ENCODE measurements at regions not wholly inside any gene's neighbourhood (a gene's known extent, or its start where the extent isn't known, plus 50 kb on each side); places are given as distances from the start of the nearest gene placed in this dataset.

DNA sequence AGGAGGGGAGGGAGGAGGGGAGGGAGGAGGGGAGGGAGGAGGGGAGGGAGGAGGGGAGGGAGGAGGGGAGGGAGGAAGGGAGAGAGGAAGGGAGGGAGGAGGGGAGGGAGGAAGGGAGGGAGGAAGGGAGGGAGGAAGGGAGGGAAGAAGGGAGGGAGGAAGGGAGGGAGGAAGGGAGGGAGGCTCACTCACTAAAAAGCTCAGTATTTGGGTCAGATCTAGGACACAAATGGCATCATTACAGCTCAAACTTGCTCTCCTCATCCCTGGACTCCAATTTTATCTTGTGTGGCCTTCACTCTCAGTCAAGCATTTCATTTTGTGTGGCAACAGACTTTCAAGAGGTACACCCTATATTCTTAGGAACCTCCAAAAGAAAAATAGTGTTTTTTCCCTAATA is 435.4 kb downstream of the IRS1 start:
- DNase-seq = no peak

DNA sequence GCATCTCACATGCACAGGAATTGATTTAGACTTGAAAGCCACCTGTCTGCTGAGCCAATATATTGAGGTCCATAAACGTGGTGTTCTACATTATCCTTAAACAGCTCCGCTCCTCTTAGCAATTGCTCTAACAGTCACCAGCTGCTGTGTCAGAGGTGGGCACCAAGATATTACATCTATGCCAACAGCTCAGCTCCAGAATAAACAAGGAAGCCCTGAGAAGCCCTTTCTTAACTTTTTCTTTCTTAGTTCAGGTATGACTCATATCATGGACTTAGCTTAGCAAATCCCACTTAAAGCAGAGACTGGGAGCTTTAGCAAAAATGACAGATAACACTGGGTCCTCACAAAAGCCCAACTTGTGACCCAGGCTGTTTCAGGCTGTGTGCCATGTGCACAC is 436.6 kb downstream of the IRS1 start:
- no peak for DNase-seq

DNA sequence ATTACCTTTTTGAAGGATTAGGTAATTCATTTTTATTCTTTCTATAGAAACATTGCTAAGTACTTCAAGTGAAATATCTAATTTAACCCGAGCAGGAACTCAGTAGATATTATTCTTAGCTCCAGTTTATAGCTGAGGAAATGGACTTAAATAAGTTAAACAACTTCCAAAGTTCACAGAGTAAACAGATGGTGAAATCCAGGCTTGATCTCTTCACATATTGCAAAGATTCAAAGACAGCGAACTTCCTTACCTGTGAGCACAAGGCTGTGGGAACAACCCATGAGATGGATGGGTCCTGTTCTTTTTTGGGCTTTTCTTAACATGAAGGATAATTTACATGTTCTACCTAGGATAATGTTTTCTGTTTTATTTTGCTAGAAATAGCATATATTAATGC is 439.0 kb downstream of the IRS1 start:
- no peak for DNase-seq

- DNase-seq = no peak
Observed at GRCh38 chr2:226358688-226359087, 440.9 kb downstream of the IRS1 start.

DNA sequence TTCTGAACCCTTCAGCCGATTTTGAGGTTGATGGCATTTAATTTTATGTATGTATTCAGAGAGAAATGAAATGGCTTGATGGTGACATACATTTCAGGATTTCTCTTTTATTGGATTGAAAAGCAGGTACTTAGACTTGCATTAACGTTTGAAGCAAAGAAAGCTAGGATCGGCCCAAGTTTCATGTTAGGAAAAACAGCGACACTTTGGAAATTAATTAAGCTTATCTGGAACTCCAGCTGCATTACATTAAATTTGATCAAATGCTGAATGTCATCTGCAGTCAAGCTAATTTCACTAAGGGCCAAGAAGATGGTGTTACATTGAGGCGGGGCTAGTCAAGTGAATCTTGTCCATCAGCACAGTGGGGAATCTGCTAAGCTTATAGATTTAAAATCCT is 441.8 kb downstream of the IRS1 start:
- no peak for DNase-seq

DNA sequence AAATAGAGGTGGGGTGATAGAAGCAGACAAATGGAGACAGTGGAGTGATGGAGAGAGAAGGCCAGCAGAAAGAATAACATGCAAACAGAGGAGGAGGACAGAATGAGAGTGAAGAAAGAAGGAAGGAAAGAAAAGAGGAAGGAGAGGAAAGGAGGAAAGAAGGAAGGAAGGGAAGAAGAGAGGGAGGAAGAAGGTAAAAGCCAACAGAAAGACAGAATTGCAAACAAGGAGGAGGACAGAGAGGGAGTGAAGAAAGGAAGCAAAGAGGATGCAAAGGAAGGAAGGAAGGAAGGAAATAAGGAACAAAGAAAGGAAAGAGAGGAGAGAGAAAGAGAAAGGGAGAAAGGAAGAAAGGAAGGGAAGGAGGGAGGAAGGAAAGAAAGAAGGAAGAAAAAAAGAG is 444.0 kb downstream of the IRS1 start:
- DNase-seq = no peak

DNA sequence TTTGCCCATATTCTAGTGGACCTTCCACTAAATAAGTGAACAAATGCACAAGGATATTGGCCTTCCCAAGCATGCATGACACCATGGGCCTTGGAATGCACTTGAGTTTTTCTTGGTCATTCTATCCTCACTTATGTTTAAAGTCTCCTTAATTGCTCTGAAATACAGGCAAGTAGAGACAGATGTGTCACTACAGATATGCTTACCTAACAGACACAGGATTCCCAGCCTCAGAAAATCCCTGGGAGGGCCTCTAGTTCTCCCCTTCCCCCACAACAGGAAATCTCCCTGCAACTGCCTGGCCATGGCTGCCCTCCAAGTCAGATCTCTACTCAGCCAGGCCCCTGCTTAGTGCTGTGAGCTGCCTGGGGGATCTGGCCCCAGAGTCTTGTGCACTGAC is 445.2 kb downstream of the IRS1 start:
- DNase-seq = no peak

- DNase-seq = peak; percentile 95
Observed at GRCh38 chr2:226352941-226353560, 446.6 kb downstream of the IRS1 start.

GRCh38 chr2:226351711-226352110 is 447.9 kb downstream of the IRS1 start:
- no peak for DNase-seq

- no peak for DNase-seq
Observed at GRCh38 chr2:226339616-226340015, 460.0 kb downstream of the IRS1 start.

DNA sequence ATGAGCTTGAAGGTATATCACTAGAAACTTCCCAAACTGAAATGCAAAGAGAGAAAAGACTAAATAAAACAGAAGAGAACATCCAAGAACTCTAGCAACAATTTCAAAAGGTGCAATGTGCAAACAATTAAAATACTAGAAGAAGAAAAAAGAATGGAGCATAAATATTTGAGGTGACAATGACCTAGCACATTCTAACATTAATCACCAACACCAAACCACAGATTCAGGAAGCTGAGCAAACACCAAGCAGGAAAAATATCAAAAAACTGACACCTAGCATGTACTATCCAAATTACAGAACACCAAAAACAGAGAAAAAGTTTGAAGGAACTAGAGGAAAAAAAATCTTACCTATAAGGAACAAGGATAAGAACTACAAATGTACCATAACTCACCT is 460.8 kb downstream of the IRS1 start:
- DNase-seq = no peak

GRCh38 chr2:226337941-226338600 is 461.5 kb downstream of the IRS1 start:
- no peak for DNase-seq

- no peak for DNase-seq
Observed at GRCh38 chr2:226336283-226336682, 463.3 kb downstream of the IRS1 start.

DNA sequence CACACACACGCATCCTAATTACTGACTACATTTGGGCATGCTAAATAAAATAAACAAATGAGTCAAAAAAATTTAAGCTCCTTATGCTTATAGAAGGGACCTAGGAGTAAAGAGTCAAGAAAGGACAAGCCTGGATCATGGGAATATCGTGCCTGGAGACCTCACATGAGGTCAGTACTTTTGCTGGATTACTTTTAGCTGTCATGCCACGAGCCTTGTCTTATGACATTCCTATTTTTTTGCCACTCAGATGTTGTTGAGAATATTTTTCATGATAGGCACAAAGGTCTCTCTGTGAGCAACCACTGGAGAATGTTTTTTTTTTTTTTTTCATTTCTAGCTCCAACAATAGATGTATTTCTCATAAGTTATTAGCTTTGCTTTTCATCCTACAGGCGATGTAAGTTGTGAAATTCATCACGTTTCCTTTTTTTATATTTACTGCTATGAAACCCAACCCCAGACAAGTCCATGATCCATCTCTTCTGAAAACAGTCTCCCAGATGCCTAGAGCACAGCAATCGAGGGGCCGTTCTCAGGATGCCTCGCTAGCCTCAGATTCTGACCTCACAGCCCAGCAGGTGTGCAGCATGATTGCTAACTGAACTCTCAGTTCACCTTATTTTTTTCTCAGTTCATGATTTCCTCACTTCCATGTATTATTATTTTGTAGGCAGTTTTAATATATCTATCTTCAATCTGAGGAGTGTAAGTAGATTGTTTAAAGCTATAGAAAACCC is 464.5 kb downstream of the IRS1 start:
- DNase-seq = no peak

GRCh38 chr2:226333388-226333787 is 466.2 kb downstream of the IRS1 start:
- DNase-seq = no peak

DNA sequence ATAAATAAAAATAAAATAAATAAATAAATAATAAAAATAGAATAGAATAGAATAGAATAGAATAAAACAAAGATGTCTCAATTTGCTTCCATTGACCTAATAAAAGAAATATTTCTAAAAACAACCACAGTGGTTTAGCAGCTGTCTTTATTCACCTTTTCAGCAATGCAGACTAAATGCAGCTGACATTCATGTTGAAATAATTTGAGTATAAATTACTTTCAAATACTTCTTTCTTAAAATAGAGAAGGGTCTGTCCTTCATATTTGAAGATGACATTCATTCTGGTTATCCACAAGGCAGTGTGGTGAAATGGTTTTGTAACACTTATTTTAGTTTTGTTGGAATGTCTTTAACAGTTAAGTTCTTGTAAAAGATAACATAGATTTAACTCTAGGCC is 469.4 kb downstream of the IRS1 start:
- DNase-seq = no peak

GRCh38 chr2:226329180-226329579 is 470.4 kb downstream of the IRS1 start:
- no peak for DNase-seq

DNA sequence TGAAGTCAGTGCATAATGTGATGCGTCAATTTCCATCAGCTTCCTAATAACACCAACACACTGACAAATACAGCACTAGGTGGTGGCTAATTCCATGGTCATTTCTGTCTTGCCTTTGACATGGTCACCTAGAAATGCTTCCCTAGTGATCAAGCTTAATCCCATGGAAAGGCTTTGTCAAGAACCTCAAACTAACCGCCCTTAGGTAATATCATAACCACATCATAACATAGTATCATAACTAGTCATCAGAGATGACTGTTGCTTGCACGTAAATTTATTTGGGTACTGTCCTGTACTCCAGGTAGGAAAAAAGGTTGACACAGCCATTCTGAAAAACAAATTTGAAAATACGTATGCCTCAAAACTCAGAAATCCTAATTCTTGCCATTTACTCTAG is 471.8 kb downstream of the IRS1 start:
- DNase-seq = no peak

DNA sequence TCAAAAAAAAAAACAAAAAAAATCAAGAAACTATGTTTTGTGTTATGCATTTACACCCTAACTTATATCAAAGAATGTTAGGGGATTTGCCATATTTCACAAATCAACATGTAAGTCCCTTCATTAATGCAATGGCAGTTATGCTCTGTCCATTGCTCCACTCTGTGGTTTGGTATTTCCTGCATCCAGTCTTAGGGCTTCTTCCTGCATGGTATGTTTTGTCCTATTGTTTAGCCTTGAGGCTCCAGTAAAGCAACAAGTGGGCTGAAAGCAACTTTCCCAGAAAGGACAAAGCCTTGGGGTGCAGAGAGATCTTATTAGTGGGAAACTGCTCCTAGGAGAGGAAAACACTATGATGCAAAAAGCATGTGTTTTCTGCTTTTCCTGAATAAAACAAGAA is 474.1 kb downstream of the IRS1 start:
- DNase-seq = no peak

DNA sequence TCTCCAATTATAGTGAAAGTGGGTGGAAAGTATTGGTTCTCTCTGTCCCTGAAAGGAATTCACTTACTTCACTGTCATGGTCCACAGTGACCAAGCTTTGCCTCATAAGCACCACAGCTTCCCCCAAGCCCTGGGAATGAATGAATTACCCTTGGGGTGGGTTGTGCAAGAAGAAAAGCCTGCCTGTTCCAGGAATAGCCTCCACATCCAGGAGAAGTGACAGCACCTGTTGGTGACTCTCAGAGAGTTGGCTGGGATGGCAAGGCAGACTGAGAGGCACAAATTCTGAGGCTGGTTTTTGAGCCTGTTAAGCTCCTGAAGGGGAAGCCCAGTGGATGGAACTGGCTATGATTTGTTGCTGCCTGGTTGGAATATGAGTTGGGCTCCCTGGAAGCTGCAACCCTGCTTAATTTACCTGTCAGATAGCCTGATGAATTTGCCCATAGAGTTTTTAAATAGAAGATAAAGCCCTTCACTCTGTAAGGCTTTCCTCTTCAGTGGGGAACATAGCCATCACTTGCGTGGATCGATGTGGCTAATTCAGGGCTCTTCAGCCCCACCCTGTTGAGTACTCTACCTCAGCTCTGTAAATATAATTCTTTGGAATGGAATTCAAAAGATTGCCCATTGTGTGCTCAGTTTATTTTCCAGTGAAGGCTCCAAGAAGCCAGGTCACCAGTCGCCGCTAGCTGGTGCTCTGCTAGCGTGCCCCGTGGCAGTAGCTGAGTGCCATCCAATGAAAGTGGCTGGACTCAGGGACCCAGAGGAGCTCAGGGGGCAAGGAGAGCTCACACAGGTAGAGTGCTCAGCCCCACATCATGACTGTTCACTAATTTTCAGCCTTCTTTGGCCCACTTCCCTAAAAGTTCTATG is 479.3 kb downstream of the IRS1 start:
- DNase-seq = no peak

GRCh38 chr2:226317970-226318369 is 481.6 kb downstream of the IRS1 start:
- no peak for DNase-seq

DNA sequence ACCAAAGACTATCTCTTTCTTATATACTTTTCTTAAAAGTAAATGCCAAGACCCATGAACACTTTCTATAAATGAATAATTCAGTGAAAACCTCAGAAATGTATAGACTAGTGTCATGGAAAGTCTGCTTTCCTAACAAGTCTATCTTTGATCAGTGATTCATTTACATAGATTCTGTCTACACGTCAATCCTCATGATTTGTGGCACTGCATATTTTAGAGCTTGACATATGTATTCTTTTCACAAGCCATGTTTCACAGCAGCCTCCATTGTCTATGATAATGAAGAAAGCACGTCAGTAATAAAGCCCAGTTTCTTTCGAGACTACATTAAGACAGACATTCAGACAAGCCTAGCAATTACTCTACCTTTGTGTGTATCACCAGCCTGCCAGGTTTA is 486.6 kb downstream of the IRS1 start:
- DNase-seq = no peak

GRCh38 chr2:226312155-226312554 is 487.5 kb downstream of the IRS1 start:
- DNase-seq = no peak
